Activated CD8-positive, alpha-beta memory T cell treated with anti-CD3 and anti-CD28 coated beads for 1 hour (primary cell): ENCODE measurements at regions not wholly inside any gene's neighbourhood (a gene's known extent, or its start where the extent isn't known, plus 50 kb on each side); places are given as distances from the start of the nearest gene placed in this dataset.
"Not testable (repeated sequence)": the region's sequence is repeated elsewhere in the genome, so short reads cannot be mapped to it uniquely, and the experiment has no call there.

Experiments
- DNase-seq, 2 donors: peaks; one replicate each; pipeline ENCODE4 v3.0.0-alpha.2; 2020; ENCODE audit warnings: low read depth in 1 of 2; ENCODE audit errors: extremely low read depth in 1 of 2

DNA sequence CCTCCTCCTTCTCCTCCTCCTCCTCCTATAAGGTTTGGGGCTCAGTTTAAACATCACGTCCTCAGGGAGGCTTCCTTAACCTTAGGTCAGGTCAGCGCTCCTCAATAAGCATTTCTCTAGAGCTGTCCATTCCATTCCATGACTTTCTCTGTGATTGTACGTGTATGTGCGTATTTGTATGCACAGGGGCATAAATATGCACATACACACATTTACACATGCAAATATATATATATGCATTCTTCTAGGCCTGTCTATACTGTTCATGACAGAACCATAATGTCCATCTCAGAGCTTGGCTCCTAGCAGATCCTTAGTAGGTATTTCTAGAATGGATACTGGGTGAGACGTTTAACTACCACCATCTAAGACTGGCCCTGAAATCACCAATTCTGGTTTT is 258.6 kb downstream of the STIM2 start:
- no peak for DNase-seq

DNA sequence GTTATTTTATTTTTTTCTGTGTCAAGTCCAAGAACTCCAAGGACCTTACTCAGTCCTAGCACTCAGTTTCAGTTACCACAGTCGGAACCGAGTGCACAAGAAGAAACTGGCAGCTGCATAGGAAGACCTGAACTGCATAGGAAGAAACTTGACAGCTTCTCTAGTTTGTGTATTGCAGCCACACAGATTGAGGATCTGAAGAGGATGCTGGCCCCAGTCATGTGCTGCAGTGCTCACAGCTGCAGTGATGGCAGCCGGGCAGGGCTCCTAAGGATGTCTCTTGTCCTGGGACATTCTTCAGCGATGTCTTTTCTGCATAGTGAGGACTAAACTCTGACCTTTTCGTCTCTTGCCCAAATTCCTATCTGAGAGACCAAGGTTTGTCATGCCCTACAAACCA is 261.2 kb downstream of the STIM2 start:
- DNase-seq: no peak

DNA sequence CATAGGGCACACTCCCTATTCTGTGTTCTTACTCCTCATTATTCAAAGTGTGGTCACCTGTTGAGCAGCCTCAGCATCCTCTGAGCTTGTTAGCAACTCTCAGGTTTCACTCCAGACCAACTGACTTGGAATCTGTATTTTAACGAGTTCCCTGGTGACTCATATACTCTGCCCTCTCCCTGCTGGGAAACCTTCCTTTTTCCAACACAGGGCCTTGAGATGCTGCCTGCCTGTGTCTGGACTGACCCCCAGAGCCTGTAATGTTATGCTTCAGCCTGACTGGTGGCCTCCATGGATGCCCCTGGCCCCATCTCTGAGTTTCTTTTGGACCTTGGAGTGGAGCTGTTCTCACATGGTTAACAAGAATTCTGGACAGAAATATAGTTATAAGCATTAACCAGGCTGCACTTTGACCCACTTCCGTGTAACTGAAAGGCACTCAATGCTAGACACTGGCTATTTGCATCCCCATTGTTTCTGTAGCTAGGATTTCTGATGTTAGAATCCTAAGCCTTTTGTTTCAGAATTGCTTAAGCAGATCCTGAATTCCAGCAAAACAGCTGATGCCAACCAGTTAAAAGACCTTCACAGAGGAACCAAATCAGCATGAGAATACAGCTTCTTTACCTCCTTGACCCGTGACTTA is 262.6 kb downstream of the STIM2 start:
- no peak for DNase-seq

DNA sequence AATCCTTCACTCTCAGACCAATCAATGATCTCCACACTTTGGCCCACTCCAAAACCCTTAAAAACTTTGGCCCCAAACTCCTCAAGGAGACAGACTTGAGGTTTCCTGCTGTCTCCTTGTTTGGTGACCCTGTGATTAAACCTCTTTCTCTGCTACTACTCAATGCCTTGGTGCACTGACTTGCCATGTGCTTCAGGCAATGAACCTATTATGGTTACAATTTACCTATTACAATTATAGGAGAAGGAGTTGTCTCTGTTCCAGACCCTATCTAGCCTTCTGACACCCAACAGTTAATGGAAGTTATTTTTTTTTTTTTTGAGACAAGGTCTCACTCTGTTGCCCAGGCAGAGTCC is 263.1 kb downstream of the STIM2 start:
- no peak for DNase-seq

- DNase-seq: not testable (repeated sequence)
Observed at GRCh38 chr4:27126895-27127294, 266.3 kb downstream of the STIM2 start.

DNA sequence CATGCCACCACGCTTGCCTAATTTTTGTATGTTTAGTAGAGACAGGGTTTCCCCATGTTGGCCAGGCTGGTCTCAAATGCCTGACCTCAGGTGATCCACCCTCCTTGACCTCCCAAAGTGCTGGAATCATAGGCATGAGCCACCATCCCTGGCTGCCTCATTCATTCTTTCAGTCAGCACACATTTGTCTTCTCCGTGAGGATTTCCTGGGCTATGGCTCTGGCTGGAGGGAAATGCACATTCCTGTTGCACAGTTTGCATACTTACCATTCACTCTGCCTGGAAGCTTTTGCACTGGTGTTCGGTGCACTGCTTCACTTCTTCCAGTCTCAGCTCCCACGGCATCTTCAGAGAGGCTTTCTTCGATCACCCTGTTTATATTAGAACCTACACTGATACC is 267.8 kb downstream of the STIM2 start:
- DNase-seq: no peak

DNA sequence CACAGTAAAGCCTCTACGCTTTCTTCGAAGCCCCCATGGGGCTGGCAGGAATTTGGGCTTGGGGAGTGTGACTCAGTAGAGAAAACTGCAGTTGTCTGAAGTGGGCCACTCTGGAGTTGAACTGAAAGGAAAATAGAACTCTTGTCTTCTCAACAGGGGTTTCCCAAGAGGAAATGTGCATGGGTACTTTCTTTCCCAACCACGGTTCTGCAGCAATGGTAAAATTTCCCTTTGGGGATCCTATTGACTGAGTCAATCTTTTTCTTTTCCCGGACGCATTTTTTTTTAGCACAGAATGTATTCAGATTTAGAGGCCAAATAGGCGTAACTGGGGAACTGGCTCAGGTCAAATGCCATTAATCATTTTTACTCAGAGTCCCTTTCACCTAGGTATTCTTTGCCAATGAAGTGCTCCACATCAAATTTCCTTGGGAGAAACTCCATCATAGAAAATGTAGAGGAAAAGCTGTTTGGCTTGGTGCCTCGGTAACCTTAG is 269.3 kb downstream of the STIM2 start:
- no peak for DNase-seq

- no peak for DNase-seq
Observed at GRCh38 chr4:27132497-27132896, 271.9 kb downstream of the STIM2 start.

GRCh38 chr4:27140486-27140885 is 279.8 kb downstream of the STIM2 start:
- no peak for DNase-seq

GRCh38 chr4:27141530-27141929 is 280.9 kb downstream of the STIM2 start:
- no peak for DNase-seq

DNA sequence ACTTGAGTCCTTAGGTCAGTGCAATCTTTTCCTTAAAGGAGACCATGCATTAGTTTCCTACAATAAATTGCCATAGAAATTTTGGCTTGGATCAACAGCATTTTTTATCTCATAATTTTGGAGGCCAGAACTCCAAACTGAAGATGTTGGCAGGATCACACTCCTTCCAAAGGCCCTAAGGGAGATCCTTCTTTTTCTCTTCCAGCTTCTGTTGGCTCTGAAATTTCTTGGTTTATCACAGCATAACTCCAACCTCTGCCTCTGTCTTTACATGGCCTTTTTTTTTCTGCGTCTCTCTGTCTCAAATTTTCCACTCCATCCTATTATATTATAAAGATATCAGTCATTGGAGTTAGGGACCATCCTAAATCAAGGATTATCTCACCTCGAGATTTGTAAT is 282.2 kb downstream of the STIM2 start:
- no peak for DNase-seq

GRCh38 chr4:27145597-27145996 is 285.0 kb downstream of the STIM2 start:
- no peak for DNase-seq

- DNase-seq: no peak
Observed at GRCh38 chr4:27148211-27148895, 287.7 kb downstream of the STIM2 start.

DNA sequence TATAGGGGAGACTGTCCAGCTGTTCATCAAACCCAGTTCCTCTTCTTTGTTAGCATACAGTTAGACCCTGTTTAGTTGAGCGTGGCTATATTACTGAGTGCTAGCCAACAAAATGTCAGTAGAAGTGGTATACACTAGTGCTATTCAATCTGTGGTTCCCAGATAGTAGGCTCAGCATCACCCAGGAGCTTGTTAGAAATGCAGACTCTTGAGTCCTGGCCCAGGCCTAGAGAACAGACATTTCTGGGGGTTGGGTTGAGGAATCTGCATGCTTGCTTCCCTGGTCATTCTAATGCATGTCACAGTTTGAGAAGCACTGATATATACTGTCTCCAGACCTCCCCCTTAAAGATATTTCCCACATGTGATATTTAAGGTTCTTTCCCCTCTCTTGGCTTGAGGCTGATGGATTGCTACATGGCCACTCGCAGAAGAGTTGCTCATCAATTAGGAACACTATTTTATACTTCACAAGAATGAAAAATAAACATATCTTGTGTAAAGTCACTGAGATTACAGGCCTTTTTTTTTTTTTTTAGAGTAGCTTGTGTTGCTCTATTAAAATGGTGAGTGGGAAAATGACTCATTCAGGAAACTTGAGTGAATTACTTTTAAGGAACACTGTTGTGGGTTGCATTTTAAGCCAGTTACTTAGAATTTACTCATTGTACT is 289.0 kb downstream of the STIM2 start:
- DNase-seq: no peak

DNA sequence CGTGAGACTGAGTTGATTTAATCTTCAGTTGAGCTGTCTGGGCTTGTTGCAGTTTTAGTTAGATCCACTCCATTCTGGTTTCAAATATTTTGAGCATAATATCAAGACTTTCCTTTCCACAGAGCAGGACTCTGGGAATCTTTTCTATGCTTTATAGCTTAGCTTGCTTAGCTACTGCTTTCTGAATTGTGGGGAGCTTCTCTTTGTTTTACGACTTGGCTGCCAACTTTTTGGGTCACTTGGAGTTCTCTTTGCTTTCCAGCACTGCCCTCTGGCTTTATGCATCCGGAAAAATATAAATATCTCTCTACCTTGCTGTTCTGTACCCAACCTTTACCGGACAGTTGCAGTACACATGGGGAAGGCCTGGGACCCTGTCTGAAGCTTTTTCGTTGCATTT is 292.1 kb downstream of the STIM2 start:
- DNase-seq: no peak

DNA sequence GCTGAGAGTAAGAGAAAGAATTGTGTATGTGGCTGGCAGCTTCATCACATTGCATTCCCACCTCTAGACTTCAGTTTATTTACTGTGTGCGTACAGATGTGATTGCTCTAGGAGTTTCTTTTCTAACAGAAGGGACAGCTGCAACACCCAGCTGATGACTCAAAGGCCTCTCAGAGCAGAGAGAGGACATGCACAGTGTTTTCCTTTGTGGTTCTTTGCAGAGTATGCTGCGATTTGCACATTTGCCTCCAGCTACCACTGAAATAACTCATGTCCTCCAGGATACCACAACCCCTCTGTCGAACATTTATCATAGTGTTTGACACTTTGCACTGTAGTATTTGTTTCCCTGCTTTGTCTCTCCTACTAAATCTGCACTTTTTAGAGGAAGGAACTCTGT is 294.1 kb downstream of the STIM2 start:
- no peak for DNase-seq

- no peak for DNase-seq
Observed at GRCh38 chr4:27161191-27161590, 300.6 kb downstream of the STIM2 start.

DNA sequence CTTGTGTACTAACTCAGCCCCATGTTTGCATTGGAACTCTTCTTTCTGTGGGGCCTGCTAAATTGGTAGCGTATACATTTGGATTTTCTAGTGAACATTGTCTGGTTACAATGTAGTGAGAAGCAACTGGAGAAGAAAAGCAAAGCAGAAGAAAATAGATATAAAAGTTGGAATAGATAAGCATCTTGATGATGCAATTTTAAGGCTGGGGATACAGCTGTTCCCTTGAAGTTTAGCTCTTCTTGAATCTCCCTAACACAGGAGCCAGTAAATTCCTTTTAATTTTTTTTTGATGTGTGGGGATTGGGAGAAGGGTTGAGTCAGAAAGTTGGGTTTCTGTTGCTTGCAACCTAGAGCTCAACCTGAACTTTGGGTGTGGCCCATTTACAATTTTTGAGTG is 308.1 kb downstream of the STIM2 start:
- DNase-seq: no peak

- no peak for DNase-seq
Observed at GRCh38 chr4:27173280-27173679, 312.6 kb downstream of the STIM2 start.

- DNase-seq: no peak
Observed at GRCh38 chr4:27176400-27176799, 315.8 kb downstream of the STIM2 start.

DNA sequence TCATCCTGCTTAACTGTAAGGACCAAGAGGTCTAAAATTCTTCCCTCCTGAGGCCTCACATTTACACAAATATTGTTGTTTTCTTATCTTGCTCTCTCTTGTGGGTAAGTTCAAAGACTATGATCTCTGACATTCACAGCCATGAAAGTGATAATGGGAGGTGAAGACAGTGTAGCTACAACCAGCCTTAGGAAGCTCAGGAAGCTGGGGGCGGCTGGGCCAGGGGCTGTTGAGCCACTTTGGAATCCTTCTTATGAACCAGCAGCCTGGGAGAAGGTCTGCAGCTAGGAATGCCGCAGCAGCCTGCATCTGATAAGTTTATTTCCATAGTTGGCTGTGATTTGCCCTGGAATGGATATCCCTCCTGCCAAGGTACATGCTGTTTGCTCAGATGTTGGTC is 316.2 kb downstream of the STIM2 start:
- no peak for DNase-seq

DNA sequence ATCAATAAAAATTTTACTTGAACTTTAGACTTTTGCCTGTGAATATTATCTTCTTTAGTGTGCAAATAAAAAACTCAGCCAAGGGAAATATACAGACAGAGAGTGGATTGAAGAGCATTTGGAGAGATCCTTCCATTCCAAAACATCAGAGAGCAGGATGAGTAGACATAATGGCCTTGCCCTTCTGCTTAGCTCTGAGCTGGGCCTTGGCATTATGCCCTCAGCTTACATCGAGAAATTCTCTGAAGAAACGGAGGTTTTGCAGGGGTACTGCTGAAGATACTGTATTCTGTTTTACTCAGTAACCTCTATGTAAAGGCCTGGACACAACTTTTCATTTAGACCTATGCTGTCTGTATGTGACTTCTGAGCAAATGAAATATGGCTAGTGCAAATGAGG is 317.4 kb downstream of the STIM2 start:
- no peak for DNase-seq
